ENCODE measurements at regions not wholly inside any gene's neighbourhood (a gene's known extent, or its start where the extent isn't known, plus 50 kb on each side); places are given as distances from the start of the nearest gene placed in this dataset.

DNA sequence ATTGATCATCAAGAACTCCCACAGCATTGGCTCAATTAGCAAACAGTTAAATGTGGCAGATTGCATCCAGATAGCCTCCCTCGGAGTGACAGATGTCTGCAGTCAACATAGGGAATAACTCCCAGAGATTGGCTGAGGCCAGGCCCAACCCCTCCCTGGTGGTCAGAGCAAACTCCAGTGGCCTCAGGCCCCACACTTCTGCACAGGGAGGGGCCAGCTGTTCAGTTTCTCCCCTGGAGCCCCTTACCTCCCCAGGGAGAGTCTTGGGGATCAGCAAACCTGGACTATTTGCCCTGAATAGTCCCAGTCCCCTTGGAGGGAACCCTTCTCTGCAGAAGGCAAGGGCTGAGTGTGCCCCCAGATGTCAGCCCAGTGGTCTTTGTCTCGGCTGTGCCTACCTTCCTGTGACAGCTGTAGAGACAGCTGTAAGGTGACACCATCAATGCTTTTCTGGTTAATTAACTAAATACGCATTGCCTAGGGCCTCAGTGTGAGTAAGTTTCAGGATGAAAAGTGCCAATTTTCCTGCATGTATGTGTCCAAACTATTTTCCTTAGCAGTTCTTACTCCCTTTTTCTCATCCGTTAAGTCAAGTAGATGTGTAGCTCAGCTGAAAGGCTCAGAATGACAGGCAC lies 102.7 kb upstream of the UQCRFS1 start:
- H2AFZ ChIP-seq (ENCODE audit: low read length) = no peak overlapping the region
- CTCF ChIA-PET (ENCODE audit: unreplicated experiment) = no interaction called here
- intact Hi-C loops (cut with micrococcal nuclease; ENCODE audit: unreplicated experiment) = no loop called here
- H3K4me1 ChIP-seq (ENCODE audit: insufficient read depth, low read length, poor library complexity, severe bottlenecking) = no peaks in the 10 kb centered on the region
- no TSS peak for BruUV-seq (replicated peaks)
- POLR2A ChIA-PET = no interaction called here
- no peaks in the 10 kb centered on the region for H3K36me3 ChIP-seq (ENCODE audit: insufficient read depth, low read length)
- H3K27ac ChIP-seq (ENCODE audit: low read depth, low read length, poor library complexity, severe bottlenecking) = no peak overlapping the region
- H3K79me2 ChIP-seq (ENCODE audit: insufficient read depth, low read depth, low read length) = no peaks in the 10 kb centered on the region
- no peaks in the 10 kb centered on the region for H3K9me2 ChIP-seq (ENCODE audit: insufficient read depth, low read length)
- no peaks in the 10 kb centered on the region for H3K9me3 ChIP-seq (ENCODE audit: low read length)
- H4K20me1 ChIP-seq (ENCODE audit: insufficient read depth, low read length) = no peaks in the 10 kb centered on the region
- TF ChIP-seq, protein P1, sequence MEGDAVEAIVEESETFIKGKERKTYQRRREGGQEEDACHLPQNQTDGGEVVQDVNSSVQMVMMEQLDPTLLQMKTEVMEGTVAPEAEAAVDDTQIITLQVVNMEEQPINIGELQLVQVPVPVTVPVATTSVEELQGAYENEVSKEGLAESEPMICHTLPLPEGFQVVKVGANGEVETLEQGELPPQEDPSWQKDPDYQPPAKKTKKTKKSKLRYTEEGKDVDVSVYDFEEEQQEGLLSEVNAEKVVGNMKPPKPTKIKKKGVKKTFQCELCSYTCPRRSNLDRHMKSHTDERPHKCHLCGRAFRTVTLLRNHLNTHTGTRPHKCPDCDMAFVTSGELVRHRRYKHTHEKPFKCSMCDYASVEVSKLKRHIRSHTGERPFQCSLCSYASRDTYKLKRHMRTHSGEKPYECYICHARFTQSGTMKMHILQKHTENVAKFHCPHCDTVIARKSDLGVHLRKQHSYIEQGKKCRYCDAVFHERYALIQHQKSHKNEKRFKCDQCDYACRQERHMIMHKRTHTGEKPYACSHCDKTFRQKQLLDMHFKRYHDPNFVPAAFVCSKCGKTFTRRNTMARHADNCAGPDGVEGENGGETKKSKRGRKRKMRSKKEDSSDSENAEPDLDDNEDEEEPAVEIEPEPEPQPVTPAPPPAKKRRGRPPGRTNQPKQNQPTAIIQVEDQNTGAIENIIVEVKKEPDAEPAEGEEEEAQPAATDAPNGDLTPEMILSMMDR (conservative IDR thresholded peaks at IDR 0.05; ENCODE audit: low read length) = no peak
- no peak for TF ChIP-seq EZH2phosphoT487 (IDR thresholded peaks at IDR 0.05; ENCODE audit: borderline replicate concordance, low read depth, low read length)
- DNase-seq (ENCODE audit: low spot score) = no peak
- H3K4me2 ChIP-seq (ENCODE audit: low read length) = no peak overlapping the region
- no peak overlapping the region for H3K4me3 ChIP-seq (ENCODE audit: low read depth, low read length, poor library complexity, severe bottlenecking)

DNA sequence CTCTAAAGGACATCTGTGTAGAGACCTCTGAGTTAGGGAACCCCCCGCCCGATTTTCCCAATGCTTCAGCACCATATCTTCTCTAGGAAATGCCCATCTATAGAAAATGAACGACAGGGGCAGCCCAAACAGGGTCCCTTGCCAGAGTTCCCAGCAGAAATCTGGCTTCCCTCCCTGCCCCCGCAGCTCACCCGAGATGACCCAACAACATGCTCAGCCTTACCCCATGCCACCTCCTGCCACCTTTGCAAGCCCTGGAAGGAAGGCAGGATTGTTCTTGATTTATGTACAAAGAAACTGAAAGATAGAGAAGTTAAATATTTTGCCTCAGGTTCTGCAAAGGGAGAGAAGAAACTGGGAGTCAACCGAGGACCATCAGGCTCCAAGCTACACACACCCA lies 105.6 kb upstream of the UQCRFS1 start:
- no peaks in the 10 kb centered on the region for H3K9me2 ChIP-seq (ENCODE audit: insufficient read depth, low read length)
- no peak overlapping the region for H2AFZ ChIP-seq (ENCODE audit: low read length)
- POLR2A ChIA-PET = no interaction called here
- intact Hi-C loops (cut with micrococcal nuclease; ENCODE audit: unreplicated experiment) = no loop called here
- H3K4me2 ChIP-seq (ENCODE audit: low read length) = no peak overlapping the region
- no peaks in the 10 kb centered on the region for H4K20me1 ChIP-seq (ENCODE audit: insufficient read depth, low read length)
- H3K27ac ChIP-seq (ENCODE audit: low read depth, low read length, poor library complexity, severe bottlenecking) = no peak overlapping the region
- no peak overlapping the region for H3K4me3 ChIP-seq (ENCODE audit: low read depth, low read length, poor library complexity, severe bottlenecking)
- no peaks in the 10 kb centered on the region for H3K36me3 ChIP-seq (ENCODE audit: insufficient read depth, low read length)
- H3K9me3 ChIP-seq (ENCODE audit: low read length) = no peaks in the 10 kb centered on the region
- TF ChIP-seq, protein P1 (conservative IDR thresholded peaks at IDR 0.05; ENCODE audit: low read length) = no peak
- TF ChIP-seq EZH2phosphoT487 (IDR thresholded peaks at IDR 0.05; ENCODE audit: borderline replicate concordance, low read depth, low read length) = no peak
- no peak for DNase-seq (ENCODE audit: low spot score)
- H3K4me1 ChIP-seq (ENCODE audit: insufficient read depth, low read length, poor library complexity, severe bottlenecking) = no peaks in the 10 kb centered on the region
- no peaks in the 10 kb centered on the region for H3K79me2 ChIP-seq (ENCODE audit: insufficient read depth, low read depth, low read length)
- CTCF ChIA-PET (ENCODE audit: unreplicated experiment) = interaction anchor here (0.6 kb wide), 1 partner anchor 22 kb away, joined by 7 read pairs; no protein-coding TSS in a partner anchor
- BruUV-seq (replicated peaks) = no TSS peak

DNA sequence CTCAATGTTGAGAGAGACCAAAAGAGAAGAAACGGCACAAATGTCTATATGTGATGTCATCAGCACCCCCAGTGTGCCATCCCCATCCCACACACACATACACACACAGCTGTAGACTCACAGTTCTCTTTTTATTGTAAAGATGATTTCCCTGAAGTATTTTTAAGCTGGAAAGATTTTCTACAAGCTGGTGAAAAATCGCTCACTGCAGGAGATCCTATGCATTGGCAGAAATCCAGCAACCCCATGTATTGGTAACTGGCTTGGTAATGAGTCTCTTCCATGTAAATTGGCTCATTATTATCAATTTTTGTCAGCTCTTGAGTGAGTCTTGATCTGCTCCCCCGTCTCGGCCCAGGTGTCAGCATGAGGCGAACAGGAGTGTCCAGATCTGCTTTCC lies 107.1 kb upstream of the UQCRFS1 start:
- ChIA-PET CTCF (ENCODE audit: unreplicated experiment) (no interaction called here), POLR2A (no interaction called here)
- H3K4me1 ChIP-seq (ENCODE audit: insufficient read depth, low read length, poor library complexity, severe bottlenecking) = peaks cover 9% of the 10 kb centered on the region
- H3K4me2 ChIP-seq (ENCODE audit: low read length) = no peak overlapping the region
- intact Hi-C loops (cut with micrococcal nuclease; ENCODE audit: unreplicated experiment) = no loop called here
- BruUV-seq (replicated peaks) = no TSS peak
- no peak overlapping the region for H3K27ac ChIP-seq (ENCODE audit: low read depth, low read length, poor library complexity, severe bottlenecking)
- no peak overlapping the region for H2AFZ ChIP-seq (ENCODE audit: low read length)
- no peaks in the 10 kb centered on the region for H3K9me2 ChIP-seq (ENCODE audit: insufficient read depth, low read length)
- no peaks in the 10 kb centered on the region for H3K36me3 ChIP-seq (ENCODE audit: insufficient read depth, low read length)
- no peak overlapping the region for H3K4me3 ChIP-seq (ENCODE audit: low read depth, low read length, poor library complexity, severe bottlenecking)
- DNase-seq (ENCODE audit: low spot score) = no peak
- no peaks in the 10 kb centered on the region for H3K9me3 ChIP-seq (ENCODE audit: low read length)
- no peaks in the 10 kb centered on the region for H3K79me2 ChIP-seq (ENCODE audit: insufficient read depth, low read depth, low read length)
- TF ChIP-seq EZH2phosphoT487 (IDR thresholded peaks at IDR 0.05; ENCODE audit: borderline replicate concordance, low read depth, low read length) = no peak
- TF ChIP-seq, protein P1 (conservative IDR thresholded peaks at IDR 0.05; ENCODE audit: low read length) = no peak
- no peaks in the 10 kb centered on the region for H4K20me1 ChIP-seq (ENCODE audit: insufficient read depth, low read length)
